DMS53 treated with DMSO at 0.1 percent for 48 hours (cell line): ENCODE measurements at regions not wholly inside any gene's neighbourhood (a gene's known extent, or its start where the extent isn't known, plus 50 kb on each side); places are given as distances from the start of the nearest gene placed in this dataset.
"Not testable (repeated sequence)": the region's sequence is repeated elsewhere in the genome, so short reads cannot be mapped to it uniquely, and the experiment has no call there.

Experiments
- DNase-seq: peaks from one replicate; lab custom pipeline; 2025; ENCODE audit not compliant: unreplicated experiment; lab: John Stamatoyannopoulos, UW

DNA sequence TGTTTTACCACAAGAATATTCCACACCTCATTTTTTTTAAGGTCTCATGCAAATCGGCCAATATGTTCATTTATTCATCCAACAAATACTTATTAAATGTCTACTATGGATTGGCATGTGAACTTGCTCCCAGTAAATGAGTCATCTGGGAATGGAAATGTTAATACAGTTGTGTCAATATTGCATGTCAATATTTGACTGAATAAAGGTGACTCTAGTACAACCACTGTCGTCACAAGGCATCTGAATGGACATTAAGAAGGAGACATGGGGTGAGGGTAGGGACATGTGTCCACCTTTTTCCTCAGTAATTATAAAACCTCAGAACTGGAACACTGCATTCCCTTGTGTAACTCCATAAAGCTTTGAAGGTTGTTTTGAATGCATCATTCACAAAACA is 365.4 kb downstream of the ADCYAP1 start:
- peak; percentile 100 for DNase-seq

DNA sequence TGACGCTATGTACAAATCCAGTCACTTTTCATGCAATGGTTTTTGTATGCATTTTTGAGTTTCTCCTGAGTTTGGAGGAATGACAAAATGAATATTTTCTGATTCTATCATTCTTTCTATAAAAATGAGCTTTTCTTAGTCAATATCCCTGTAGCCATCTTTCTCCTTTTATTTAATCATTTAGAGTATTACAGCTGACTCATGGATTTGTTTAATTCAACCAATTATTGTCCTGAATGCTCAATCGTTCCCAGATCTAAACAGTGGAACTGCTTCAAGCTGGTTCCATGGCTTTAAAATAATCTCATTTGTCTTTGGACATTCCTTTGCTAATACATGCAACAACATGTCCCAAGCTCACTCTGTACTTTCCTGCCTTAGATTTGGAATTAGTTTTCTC is 368.8 kb downstream of the ADCYAP1 start:
- DNase-seq, result no peak

DNA sequence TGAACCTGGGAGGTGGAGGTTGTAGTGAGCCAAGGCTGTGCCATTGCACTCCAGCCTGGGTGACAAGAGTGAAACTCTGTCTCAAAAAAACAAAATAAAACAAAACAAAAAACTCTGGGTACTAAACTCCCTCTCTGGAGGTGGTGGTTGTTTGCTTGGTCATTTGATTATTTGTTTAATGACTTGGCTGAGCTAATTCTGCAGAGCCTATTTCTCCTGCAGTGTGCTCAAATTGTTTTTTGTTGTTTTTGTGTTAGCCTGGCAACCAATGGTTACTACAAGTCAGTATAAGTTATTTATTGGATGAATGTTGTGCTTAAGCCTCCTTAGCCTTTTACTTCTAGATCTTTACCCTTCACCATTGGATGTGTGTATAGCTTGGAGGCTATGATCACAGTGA is 387.5 kb downstream of the ADCYAP1 start:
- DNase-seq, result peak; percentile 61

DNA sequence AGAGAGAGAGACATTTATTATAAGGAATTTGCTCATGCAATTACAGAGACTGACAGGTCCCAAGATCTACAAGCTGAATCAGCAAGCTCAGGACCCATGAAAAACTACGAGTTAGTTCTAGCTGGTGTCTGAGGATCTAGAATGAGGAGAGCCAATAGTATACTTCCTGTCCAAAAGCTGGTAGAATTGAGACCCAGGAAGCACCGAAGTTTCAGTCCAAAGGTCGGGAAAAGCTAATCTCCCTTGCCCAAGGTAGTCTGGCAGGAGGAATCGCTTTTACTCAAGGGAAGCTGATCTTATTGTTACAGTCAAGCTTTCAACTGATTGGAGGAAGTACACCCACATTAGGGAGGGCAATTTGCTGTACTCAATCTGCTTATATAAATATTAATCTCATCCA is 389.6 kb downstream of the ADCYAP1 start:
- peak; percentile 69 for DNase-seq

DNA sequence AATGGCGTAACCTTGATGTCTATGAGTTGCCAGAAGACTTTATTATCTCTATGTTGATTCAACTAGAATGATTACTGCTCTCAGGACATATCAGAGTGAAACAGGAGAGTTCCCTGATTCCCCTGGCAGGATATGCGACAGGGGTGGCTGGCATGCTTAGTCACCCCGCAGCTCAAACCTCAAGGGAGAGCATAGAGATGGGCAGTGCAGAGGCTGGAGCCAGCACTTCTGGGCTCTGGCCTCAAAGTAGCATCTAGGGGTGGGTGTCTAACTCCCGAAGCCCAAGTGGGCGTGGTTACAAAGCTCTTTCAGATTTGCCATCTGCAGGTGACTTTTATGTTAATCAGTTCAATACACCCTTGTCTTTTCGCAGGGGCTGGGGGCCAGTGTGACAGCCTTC is 391.6 kb downstream of the ADCYAP1 start:
- no peak for DNase-seq

DNA sequence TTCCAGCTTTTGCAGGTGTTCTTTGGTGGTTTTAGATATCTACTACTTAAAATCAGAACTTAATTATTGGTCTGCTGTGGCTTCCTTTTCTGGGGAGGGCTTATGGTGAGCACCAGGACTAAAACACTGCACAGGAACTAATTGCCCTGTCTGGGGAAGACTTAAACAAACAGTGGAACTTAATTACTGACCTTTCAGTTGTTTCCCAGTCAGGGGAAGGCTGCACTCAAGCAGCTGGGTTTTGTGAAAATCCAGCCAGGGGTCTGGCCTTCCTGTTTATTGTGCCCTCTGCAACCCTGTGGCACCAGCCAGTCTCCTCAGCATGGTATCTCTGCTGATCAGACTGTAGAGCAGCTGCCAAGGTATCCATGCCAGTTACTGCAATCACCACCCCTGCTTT is 398.2 kb downstream of the ADCYAP1 start:
- DNase-seq, result no peak

DNA sequence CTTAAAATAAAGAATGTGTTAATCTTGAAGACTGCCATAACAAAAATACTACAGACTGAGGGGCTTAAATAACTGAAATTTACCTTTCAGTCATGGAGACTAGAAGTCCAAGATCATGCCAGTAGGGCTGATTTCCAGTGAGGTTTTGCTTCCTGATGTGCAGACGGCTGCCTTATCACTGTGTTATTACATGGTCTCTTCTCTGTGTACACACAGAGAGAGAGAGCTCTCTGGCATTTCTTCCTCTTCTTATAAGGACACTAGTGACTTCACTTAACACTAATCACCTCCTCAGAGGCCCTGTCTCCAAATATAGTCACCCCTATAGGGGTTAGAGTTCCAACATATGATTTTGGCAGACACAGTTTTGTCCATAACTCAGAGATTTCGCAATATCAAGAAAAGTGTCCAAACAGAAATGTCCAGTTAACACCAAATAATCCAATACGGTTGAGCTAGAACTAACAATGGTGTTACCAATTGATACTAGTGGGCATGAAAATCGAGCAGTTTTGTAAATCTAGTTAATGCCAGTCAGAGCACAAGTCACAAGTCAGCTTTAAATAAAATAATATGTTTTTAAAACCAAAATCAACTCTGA is 399.8 kb downstream of the ADCYAP1 start:
- DNase-seq, result no peak

DNA sequence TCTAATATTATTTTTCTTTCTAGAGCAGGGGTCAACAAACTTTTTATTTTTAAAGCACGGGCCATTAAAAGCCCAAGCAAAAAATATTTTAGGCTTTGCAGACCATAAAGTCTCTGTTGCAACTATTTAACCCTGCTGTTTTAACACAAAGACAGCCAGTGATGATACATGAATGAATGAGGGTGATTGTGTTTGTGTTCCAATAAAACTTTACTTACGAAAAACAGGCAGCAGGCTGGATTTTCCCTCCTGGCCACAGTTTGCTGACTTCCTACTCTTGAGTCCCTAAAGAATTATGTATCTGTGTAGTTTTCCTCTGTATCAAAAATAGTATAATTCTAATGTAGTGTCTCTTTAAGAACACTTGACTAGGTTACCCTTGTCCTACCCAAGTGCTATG is 402.0 kb downstream of the ADCYAP1 start:
- no peak for DNase-seq

DNA sequence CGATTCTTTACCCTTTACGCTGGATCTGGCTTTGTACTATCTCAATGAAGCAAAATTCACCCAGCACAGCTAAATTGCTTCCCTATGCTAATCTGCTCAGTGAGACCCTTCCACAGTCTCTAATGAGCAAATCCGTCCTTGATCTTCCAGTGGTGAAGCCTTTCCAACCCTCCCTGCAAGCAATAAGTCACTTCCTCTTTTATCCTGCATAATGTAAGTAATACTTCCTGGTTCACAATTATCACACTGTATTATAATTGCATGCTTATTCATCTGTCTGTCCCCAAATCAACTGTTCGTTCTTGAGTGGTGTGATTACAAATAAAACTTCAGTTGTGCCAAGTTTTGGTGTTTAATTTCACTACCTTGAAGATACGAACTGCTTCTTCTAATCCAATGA is 404.0 kb downstream of the ADCYAP1 start:
- DNase-seq, result no peak

DNA sequence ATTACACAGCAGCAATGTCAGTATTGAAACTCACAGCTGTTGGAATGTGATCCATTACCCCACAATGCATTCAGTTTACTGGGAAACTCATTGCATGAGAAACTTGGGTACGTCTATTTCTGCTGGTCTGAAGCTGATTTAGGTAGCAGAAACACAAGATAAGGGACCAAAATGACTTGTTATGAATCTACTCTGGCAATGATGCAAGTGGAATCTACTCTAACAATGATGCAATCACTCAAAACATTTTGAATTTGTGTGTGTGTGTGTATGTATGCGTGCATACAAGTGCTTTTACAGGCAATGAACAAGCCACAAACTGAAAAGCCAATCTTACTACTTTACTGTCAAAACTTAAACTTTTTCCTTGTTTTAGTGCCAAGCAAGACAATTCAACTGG is 406.7 kb downstream of the ADCYAP1 start:
- no peak for DNase-seq

DNA sequence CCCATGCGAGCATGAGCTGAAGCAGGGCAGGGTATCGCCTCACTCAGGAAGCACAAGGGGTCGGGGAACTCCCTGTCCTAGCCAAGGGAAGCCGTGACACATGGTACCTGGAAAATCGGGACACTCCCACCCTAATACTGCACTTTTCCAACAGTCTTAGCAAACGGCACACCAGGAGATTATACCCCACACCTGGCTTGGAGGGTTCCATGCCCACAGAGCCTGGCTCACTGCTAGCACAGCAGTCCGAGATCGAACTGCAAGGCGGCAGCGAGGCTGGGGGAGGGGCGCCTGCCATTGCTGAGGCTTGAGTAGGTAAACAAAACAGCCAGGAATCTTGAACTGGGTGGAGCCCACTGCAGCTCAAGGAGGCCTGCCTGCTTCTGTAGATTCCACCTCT is 430.7 kb downstream of the ADCYAP1 start:
- not testable (repeated sequence) for DNase-seq

DNA sequence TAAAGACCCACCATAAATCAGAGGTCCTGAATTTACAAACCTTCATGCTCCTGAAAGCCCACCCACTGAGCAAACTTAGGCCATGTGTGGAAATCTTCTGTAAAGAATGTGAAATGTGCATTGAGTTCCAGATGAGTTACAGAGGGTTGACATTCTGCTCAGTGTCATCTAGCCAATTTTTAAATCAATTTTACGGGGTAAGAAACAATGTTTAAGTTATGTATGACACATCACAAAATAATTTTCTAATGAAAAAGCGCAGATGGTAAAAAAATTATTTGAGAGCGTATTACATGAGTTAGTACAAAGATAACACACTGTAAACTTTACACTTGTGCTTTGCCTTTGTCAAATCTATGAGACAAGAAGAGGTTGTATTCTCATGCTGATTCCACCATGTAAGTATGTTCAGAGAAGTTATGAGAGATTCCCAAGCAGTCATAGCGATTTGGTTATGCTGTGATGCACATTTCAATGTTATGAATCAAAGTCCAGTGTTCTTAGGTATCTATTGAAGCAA is 446.3 kb downstream of the ADCYAP1 start:
- no peak for DNase-seq

DNA sequence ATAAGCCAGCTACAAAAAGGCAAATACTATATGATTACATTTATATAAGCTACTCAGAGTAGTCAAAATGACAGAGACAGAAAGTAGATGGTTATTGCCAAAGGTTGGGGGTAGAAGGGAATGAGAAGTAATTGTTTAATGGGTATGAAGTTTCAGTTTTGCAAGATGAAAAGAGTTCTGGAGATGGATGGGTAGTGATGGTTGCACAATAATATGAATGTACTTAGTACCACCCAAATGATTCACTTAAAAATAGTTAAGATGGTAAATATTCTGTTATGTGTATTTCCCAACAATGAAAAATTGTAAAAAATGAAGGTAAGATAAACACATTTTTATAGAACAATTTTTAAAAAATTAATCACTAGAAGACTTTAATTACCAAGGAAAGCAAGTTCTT is 448.4 kb downstream of the ADCYAP1 start:
- no peak for DNase-seq

DNA sequence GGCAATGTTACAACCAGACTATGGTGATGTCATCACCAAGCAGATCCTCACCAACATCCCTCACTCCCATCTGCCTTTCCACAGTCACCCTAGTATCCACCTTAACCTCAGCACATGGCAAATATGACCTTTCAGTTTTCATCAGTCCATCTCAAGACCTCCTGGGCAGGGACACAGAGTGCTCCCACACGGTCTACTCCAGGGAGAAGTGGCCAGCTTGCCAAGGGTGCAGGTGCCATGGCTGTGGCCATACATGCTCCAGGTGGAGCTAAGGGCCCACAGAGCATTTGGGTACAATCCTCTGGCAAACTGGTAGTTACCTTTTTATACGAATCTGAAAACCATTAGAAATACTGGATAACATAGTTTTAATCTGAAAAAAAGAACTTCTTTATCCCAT is 453.1 kb downstream of the ADCYAP1 start:
- no peak for DNase-seq

DNA sequence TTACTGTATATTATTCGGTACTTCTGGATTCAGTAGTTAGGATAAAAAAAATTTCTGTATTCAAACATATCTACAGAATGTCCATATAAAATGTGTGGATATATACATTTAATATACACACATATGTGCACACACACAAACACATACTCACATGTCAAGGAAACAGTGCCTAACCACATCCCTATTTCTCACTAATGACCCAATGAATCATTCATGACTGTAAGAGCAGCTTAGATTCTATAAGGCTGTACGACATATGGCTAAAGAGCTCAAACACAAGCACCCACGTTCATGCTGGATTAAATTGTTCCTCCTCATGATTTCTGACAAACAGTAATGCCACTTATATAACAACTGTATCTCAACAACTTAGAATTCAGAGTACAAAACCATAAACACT is 457.3 kb downstream of the ADCYAP1 start:
- no peak for DNase-seq

DNA sequence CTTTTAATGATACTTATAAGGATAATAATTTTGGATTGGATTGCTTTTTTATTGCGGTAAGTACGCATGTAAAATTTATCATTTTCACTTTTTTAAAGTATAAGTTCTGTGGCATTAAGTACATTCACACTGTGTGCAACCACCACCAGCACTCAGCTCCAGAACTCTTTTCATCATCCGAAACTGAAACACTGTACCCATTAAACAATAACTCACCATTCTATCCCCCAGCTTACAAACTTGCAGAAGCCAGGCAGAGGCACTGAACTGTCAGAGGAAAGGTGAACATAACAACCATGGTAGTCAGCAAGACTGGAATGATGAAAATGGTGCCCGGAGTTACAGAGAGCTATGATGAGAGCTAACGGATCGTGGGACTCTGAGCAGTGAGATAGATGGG is 465.9 kb downstream of the ADCYAP1 start:
- DNase-seq, result no peak

DNA sequence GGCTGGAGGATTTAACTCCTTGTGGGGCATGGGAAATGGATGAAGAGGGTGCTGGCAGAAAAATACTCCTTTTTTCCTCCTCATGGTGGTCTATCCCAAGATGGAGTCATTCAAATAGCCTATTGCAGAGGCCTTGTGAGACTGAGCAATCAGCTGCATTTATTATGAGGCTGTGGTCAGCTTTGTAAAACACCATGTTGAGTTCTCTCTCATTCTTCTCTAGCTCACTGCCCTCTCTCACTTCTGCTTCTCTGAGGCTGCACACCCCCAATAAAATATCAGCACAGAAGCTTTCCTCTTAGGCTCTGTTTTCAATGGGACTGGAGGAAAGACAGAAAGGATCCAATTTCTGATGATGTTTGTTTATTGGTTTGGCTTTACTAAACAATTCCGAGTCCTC is 467.1 kb downstream of the ADCYAP1 start:
- DNase-seq, result no peak

DNA sequence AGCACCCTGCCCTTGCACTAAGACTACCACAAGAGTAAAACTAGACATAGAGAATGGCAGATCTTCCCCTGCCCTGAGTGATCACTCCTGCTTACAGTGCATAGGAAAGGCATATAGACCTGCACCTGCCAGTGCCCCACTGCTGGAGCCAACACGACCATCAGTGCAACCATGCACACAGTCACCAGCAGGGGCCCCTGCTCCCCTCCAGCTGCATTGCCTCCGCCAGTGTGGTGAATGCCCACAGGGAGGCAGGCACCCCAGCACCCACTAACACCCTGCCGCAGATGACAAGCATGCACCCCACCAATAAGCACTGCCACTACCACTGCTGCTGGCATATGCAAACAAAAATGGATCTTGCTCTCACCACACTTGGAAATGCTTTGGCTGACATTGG is 478.8 kb downstream of the ADCYAP1 start:
- DNase-seq, result no peak

DNA sequence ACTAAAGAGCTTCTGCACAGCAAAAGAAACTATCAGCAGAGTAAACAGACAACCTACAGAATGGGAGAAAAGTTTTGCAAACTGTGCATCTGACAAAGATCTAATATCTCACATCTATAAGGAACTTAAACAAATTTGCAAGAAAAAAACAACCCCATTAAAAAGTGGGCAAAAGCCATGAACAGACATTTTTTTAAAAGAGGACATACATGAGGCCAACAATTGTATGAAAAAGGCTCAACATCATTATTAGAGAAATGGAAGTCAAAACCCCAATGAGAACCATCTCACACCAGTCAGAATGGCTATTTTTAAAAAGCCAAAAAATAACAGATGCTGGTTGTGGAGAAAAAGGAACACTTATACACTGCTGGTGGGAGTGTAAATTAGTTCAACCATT is 483.8 kb downstream of the ADCYAP1 start:
- DNase-seq, result not testable (repeated sequence)

DNA sequence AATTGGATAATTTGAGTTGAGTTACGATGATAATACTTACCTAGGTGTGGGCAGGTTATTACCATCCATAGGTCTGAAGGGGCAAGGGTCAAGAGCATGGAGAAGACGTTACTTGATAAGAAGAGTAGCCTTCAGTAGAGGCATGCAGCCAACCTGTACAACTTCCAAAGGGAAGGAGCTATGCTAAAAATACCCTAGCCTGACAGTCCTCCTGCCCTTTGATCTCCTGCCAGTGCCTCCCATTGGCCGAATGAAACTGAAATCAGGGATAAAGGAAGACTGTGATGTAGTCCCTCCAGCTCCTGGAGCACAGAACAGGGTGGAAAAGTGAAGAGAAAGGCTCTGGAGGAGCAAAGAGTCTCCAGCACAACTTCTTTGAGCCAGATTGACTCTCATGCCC is 487.4 kb downstream of the ADCYAP1 start:
- peak; percentile 46 for DNase-seq

DNA sequence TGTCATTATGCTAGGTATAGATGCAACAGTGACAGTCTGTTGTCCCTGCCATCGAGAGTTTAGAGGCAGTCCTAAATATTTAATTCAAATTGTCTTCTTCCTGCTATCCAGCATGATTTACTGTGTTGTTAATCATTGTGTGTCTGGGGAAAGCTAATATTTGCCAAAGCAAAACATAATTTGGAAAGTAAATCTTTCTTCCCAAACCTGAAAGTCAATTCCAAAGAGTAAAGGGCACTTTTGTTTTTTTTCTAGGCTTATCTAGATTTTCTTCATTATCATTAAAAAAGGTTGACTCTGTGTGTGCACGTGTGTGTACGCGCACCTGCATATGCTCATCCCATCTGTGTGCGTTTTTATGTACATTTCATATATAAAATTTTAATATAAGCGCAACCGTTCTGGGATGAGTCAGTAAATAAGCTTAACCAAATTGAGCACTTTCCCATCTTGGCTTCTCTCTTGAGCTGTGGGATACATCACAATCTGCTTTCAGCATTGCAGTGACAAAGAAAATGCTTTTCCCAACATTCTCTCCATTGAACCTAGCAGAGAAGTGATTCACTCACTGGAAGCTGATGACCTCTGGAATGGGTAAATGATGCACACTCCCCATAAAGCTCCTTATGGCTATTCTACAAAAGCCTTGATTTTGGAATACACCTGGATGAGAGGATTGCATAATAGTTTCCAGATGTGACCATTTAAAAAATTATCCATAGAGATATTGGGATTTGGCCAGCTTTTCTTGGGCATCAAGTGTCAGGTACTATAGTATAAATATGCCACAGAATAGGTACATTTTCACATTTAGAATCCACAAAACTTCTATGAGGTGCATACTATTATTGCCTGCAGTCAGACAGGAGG is 488.4 kb downstream of the ADCYAP1 start:
- peak; percentile 22 for DNase-seq

DNA sequence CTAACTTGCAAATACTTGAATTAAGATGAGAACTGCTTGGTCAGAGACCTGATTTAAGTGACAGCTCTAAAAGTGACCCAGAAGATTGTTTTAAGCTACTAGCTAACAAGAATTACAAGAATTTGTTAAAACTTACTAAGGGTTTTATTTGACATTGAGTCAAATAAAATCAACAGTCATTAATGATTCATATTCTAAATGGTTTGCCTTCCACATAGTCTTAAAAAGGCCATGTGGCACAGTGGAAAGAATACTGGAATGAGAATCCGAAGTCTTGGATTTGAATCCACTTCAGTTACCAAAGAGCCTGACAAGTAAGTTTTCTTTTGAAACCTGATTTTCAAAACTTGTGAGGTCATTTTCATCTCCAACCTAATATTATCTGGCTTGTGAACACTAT is 489.3 kb downstream of the ADCYAP1 start:
- DNase-seq, result no peak

DNA sequence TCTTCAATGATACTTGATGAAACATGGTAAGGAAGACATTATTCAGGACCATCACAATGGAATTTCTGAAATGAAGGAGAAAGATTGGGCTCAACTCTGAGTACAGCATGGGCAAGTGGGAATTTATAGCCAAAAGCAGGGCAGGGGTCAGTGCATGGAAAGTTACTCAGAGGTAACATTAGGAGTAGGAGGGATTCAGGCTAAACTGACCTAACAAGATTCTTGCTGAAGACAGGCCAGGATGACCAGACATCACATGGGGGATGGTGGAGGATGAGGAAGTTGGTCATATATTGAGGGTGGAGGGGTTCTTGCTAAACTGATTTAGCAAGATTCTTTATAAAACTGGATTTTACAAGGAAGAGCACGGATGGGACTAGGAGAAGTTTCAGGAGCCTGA is 489.8 kb downstream of the ADCYAP1 start:
- no peak for DNase-seq
